ENCODE measurements at regions not wholly inside any gene's neighbourhood (a gene's known extent, or its start where the extent isn't known, plus 50 kb on each side); places are given as distances from the start of the nearest gene placed in this dataset.

GRCh38 chr4:24053934-24054333, 164.1 kb upstream of the PPARGC1A start:
- Mint-ChIP-seq H3K27me3 (ENCODE audit: low read depth) (peaks cover 2% of the 10 kb centered on the region), H3K36me3 (ENCODE audit: low read depth) (no peaks in the 10 kb centered on the region), H3K9me3 (no peaks in the 10 kb centered on the region), H3K27ac (ENCODE audit: unreplicated experiment) (no peak overlapping the region), H3K4me3 (no peak overlapping the region), H3K4me1 (peaks cover 21% of the 10 kb centered on the region)
- no peak for TF ChIP-seq CTCF (conservative IDR thresholded peaks at IDR 0.05)
- DNase-seq (ENCODE audit: low read depth, low spot score), result no peak

- no peak for DNase-seq (ENCODE audit: low read depth, low spot score)
- no peaks in the 10 kb centered on the region for H3K36me3 Mint-ChIP-seq (ENCODE audit: low read depth)
- no peak for TF ChIP-seq CTCF (conservative IDR thresholded peaks at IDR 0.05)
- no peaks in the 10 kb centered on the region for H3K4me1 Mint-ChIP-seq
- no peak overlapping the region for H3K4me3 Mint-ChIP-seq
- no peaks in the 10 kb centered on the region for H3K27me3 Mint-ChIP-seq (ENCODE audit: low read depth)
- peaks cover 4% of the 10 kb centered on the region for H3K9me3 Mint-ChIP-seq
- H3K27ac Mint-ChIP-seq (ENCODE audit: unreplicated experiment), result no peak overlapping the region
Measured at GRCh38 chr4:24044610-24045589, 155.1 kb upstream of the PPARGC1A start.

DNA sequence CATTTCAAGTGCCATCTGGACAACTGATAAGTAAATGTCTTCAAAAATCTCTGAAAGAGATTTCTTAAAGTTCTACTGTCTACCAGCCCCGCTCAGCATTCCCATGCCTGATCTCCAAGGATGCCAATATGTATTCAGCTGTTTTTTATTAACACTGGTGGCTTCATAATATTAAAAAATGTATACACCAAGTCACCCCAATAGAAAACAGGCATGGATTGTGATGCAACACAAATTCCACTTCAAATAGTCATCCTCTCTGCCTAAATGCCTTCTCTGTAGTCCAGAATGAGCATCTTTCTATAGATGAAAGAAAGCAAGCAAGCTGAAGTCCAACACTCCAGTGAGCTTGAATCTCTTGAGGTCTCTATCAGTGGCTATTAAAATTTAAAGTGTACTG, 152.2 kb upstream of the PPARGC1A start:
- no peaks in the 10 kb centered on the region for H3K36me3 Mint-ChIP-seq (ENCODE audit: low read depth)

GRCh38 chr4:24040811-24041210, 151.0 kb upstream of the PPARGC1A start:
- H3K36me3 Mint-ChIP-seq (ENCODE audit: low read depth), result no peaks in the 10 kb centered on the region
- H3K4me1 Mint-ChIP-seq, result no peaks in the 10 kb centered on the region
- no peak overlapping the region for H3K27ac Mint-ChIP-seq (ENCODE audit: unreplicated experiment)
- TF ChIP-seq CTCF (conservative IDR thresholded peaks at IDR 0.05), result no peak
- no peak for DNase-seq (ENCODE audit: low read depth, low spot score)
- H3K27me3 Mint-ChIP-seq (ENCODE audit: low read depth), result no peaks in the 10 kb centered on the region
- peaks cover 4% of the 10 kb centered on the region for H3K9me3 Mint-ChIP-seq
- no peak overlapping the region for H3K4me3 Mint-ChIP-seq

More for the DNA sequence above, 152.2 kb upstream of the PPARGC1A start:
- Mint-ChIP-seq H3K4me1 (no peaks in the 10 kb centered on the region), H3K4me3 (no peak overlapping the region), H3K27ac (ENCODE audit: unreplicated experiment) (no peak overlapping the region), H3K9me3 (peaks cover 4% of the 10 kb centered on the region), H3K27me3 (ENCODE audit: low read depth) (no peaks in the 10 kb centered on the region)
- no peak for DNase-seq (ENCODE audit: low read depth, low spot score)
- TF ChIP-seq CTCF (conservative IDR thresholded peaks at IDR 0.05), result no peak

DNA sequence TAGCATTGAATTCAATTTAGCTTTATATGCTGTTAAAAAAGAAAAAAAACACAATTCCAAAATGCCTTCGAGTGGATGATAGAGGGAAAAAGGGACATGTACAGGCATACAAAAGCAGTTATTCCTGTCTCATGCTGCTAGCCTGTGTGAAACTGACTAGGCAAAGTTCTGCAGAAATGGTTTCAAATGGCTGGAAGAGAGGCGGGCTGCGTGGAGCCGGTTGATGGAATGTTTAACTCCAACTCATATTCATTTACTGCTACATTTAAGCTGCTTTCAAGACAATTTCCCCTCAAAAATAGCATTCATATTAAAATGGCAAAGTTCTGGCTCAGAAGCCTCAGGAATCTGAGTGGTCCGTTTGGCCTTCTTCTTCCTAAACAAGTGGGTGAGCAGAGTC, 143.8 kb upstream of the PPARGC1A start:
- TF ChIP-seq CTCF (conservative IDR thresholded peaks at IDR 0.05), result no peak
- Mint-ChIP-seq H3K9me3 (no peaks in the 10 kb centered on the region), H3K27ac (ENCODE audit: unreplicated experiment) (no peak overlapping the region), H3K4me1 (no peaks in the 10 kb centered on the region), H3K4me3 (no peak overlapping the region), H3K36me3 (ENCODE audit: low read depth) (no peaks in the 10 kb centered on the region), H3K27me3 (ENCODE audit: low read depth) (no peaks in the 10 kb centered on the region)
- no peak for DNase-seq (ENCODE audit: low read depth, low spot score)
